Glomerular visceral epithelial cell (primary cell): ENCODE measurements at regions not wholly inside any gene's neighbourhood (a gene's known extent, or its start where the extent isn't known, plus 50 kb on each side); places are given as distances from the start of the nearest gene placed in this dataset.
"Not testable (repeated sequence)": the region's sequence is repeated elsewhere in the genome, so short reads cannot be mapped to it uniquely, and the experiment has no call there.

ENCODE experiments used
- DNase-seq: peaks from one replicate; pipeline ENCODE4 v3.0.0-alpha.2; 2016; ENCODE audit errors: extremely low spot score

GRCh38 chr9:107847978-107848964 lies 358.7 kb upstream of the KLF4 start:
- no peak for DNase-seq

GRCh38 chr9:107842530-107842929 lies 353.0 kb upstream of the KLF4 start:
- DNase-seq = no peak

- no peak for DNase-seq
Observed at GRCh38 chr9:107841076-107841475, 351.5 kb upstream of the KLF4 start.

- DNase-seq = no peak
Observed at GRCh38 chr9:107839371-107839770, 349.8 kb upstream of the KLF4 start.

- no peak for DNase-seq
Observed at GRCh38 chr9:107838766-107839165, 349.2 kb upstream of the KLF4 start.

- DNase-seq = no peak
Observed at GRCh38 chr9:107836300-107836699, 346.7 kb upstream of the KLF4 start.

- DNase-seq = no peak
Observed at GRCh38 chr9:107833295-107833694, 343.7 kb upstream of the KLF4 start.

GRCh38 chr9:107832871-107833270 lies 343.3 kb upstream of the KLF4 start:
- DNase-seq = no peak

GRCh38 chr9:107830479-107830878 lies 340.9 kb upstream of the KLF4 start:
- no peak for DNase-seq

- DNase-seq = no peak
Observed at GRCh38 chr9:107827884-107828283, 338.3 kb upstream of the KLF4 start.

GRCh38 chr9:107827304-107827703 lies 337.7 kb upstream of the KLF4 start:
- DNase-seq = no peak

GRCh38 chr9:107826688-107826983 lies 337.1 kb upstream of the KLF4 start:
- DNase-seq = not testable (repeated sequence)

- DNase-seq = no peak
Observed at GRCh38 chr9:107824556-107824955, 335.0 kb upstream of the KLF4 start.

GRCh38 chr9:107819772-107820565 lies 330.4 kb upstream of the KLF4 start:
- DNase-seq = no peak

- DNase-seq = not testable (repeated sequence)
Observed at GRCh38 chr9:107818503-107818829, 328.9 kb upstream of the KLF4 start.

GRCh38 chr9:107817595-107818502 lies 328.3 kb upstream of the KLF4 start:
- not testable (repeated sequence) for DNase-seq

- no peak for DNase-seq
Observed at GRCh38 chr9:107816561-107817021, 327.0 kb upstream of the KLF4 start.

GRCh38 chr9:107815782-107816560 lies 326.4 kb upstream of the KLF4 start:
- no peak for DNase-seq

- DNase-seq = no peak
Observed at GRCh38 chr9:107813287-107813686, 323.7 kb upstream of the KLF4 start.

GRCh38 chr9:107810461-107810961 lies 320.9 kb upstream of the KLF4 start:
- DNase-seq = peak; percentile 24
